HG03060 (cell line): ENCODE measurements at regions not wholly inside any gene's neighbourhood (a gene's known extent, or its start where the extent isn't known, plus 50 kb on each side); places are given as distances from the start of the nearest gene placed in this dataset.
"Not testable (repeated sequence)": the region's sequence is repeated elsewhere in the genome, so short reads cannot be mapped to it uniquely, and the experiment has no call there.

Experiments
- ATAC-seq: cut with Tn5 transposase; IDR thresholded peaks from one replicate; pipeline ENCODE4 v1.9.1; 2021; ENCODE audit warnings: low read depth, moderate number of reproducible peaks; ENCODE audit not compliant: unreplicated experiment

- ATAC-seq, result not testable (repeated sequence)
These were observed 196.9 kb downstream of the TMEM121 start for GRCh38 chr14:105723271-105723670.

GRCh38 chr14:105723776-105724175 is 197.4 kb downstream of the TMEM121 start:
- not testable (repeated sequence) for ATAC-seq

DNA sequence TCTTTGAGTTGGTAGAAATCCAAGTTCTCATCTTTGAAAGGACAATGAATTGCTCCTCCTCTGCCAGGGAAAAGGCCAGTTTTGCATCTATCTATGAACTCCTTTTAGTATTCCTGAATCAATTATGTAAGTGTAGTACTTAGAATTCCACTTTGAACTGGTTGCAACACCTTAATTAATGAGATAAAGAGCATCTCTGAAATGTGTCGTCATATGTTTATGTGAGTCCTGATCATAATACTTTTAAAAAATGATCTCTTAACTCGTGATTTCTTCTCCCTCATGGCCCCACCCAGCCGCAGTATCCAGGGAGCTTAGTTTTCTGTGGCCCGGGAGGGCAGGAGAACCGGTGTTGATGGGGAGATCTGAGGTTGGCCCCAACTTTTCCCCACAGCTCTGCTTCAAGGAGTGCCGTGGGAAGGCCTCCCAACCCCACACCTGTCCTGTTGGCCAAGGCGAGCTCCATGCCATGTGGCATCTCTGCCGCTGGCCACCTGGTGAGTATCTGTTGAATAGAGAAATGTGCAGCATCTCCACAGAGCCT is 203.5 kb downstream of the TMEM121 start:
- ATAC-seq, result not testable (repeated sequence)

DNA sequence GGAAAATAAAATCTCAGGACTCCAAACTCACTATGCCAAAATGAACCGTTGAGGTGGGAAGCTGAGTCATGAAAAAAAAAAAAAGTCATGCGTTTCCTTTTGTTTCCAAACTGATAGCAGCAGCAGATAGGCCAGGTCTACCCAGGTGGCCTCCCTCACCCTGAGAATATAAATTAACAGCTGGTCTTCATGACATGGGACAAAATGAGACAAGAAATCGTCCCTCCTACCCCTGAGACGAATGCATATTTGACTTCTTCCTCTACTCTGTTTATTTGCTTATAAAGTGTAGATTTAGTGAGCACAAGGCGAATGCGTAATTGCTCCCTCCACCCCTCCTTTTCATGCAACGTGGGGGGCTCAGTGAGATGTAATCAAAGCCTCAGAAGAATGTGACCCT is 204.3 kb downstream of the TMEM121 start:
- not testable (repeated sequence) for ATAC-seq

DNA sequence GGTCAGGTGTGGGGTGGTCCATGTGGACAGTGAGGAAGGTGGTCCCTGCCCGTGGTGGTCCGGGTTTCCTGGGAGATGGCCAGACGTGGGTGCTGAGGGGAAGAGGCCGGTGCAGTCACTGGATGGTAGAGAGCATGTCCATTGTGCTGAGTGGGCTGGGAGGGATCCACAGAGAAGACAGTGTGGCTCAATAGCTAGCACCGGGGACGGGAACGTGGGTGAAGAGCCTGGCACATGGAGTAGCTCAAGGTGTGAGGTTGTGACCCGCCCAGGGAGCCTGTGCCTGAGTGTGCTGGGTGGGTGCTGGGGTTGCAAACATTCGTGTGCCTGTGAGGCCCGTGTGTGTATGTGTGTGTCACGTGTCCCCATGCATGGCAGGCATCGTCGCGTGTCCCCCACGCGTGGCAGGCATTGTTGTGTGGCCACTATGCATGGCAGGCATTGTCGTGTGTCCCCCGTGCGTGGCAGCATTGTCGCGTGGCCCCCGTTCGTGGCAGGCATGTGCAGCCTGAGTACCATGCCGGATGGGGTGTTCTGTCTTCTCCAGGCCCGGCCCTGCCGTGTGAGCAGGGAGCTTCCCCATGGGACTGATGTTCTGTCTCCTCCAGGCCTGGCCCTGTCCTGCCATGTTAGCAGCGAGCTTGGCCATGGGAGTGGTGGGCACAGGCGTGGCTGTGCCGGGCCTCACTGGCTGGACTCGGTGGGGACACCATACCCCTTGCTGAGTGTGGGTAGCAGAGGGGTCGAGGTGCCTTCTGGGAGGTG is 205.0 kb downstream of the TMEM121 start:
- not testable (repeated sequence) for ATAC-seq

- ATAC-seq, result no peak
These were observed 207.0 kb downstream of the TMEM121 start for GRCh38 chr14:105733081-105734065.

- ATAC-seq, result not testable (repeated sequence)
These were observed 207.9 kb downstream of the TMEM121 start for GRCh38 chr14:105734241-105734640.

- ATAC-seq, result not testable (repeated sequence)
These were observed 209.9 kb downstream of the TMEM121 start for GRCh38 chr14:105736331-105736730.

GRCh38 chr14:105737504-105738246 is 211.3 kb downstream of the TMEM121 start:
- no peak for ATAC-seq

DNA sequence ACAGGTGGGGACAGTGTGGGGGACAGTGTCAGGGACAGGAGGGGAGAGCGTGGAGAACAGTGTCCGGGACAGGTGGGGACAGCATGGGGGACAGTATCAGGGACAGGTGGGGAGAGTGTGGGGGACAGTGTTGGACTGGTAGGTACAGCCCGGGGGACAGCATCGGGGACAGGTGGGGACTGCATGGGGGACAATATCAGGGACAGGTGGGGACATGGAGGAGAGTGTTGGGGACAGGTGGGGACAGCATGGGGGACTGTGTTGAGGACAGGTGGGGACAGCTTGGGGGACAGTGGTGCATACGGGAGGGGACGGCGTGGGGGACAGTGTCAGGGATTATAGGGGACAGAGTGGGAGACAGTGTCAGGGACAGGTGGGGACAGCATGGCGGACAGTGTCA is 212.3 kb downstream of the TMEM121 start:
- no peak for ATAC-seq

GRCh38 chr14:105739331-105740102 is 213.1 kb downstream of the TMEM121 start:
- no peak for ATAC-seq

DNA sequence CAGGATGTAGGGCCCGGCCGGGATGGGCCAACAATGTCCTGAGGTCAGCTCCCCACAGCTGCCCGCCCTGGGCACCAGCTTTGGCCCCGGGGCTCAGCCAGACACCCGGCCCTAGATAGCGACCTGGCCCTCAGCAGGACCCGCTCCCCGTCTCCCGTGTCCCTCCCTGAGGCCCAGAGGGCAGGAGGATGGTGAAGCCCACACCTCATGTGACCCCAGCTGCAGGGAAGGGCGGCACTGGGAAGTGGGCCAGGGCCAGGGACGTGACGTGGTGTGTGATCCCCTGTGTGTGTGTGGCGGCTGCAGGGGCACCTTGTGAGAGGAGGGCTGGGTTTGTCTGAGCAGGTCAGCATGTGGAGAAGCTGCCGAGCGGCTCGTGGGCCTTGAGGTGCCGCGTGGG is 213.9 kb downstream of the TMEM121 start:
- ATAC-seq, result not testable (repeated sequence)

GRCh38 chr14:105740961-105741360 is 214.6 kb downstream of the TMEM121 start:
- not testable (repeated sequence) for ATAC-seq

GRCh38 chr14:105741707-105742530 is 215.5 kb downstream of the TMEM121 start:
- ATAC-seq, result not testable (repeated sequence)

DNA sequence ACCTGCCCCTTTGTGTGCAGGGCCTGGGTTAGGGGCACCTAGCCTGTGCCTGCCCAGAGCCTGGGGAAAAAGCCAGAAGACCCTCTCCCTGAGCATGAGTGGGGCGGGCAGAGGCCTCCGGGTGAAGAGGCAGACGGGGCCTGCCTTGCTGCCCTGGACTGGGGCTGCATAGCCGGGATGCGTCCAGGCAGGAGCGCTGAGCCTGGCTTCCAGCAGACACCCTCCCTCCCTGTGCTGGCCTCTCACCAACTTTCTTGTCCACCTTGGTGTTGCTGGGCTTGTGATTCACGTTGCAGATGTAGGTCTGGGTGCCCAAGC is 216.1 kb downstream of the TMEM121 start:
- no peak for ATAC-seq

- not testable (repeated sequence) for ATAC-seq
These were observed 216.7 kb downstream of the TMEM121 start for GRCh38 chr14:105742904-105743701.

DNA sequence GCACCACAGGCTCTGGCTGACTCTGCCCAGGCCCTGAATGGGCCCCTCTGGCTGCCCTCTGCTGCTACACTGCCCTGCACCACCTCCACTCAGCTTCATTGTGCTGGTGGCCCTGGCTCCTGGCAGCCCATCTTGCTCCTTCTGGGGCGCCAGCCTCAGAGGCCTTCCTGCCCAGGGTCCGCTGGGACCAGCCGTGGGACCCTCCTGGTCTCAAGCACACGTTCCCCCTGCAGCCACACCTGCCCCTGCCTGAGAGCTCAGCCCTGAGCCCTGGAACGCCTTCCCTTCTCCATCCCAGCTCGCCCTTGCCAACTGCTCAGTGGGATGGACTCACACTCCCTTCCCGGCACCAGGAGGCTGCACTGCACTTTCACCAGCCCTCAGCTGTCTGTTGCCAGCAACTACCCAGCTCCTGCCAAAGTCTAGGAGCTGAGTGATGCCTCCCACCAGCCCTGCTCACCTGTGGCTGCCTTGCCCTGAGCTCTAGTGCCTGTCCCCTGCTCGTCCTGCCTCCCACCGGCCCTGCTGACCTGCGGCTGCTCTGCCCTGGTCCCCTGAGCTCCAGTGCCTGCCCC is 217.9 kb downstream of the TMEM121 start:
- not testable (repeated sequence) for ATAC-seq
